ENCODE measurements at regions not wholly inside any gene's neighbourhood (a gene's known extent, or its start where the extent isn't known, plus 50 kb on each side); places are given as distances from the start of the nearest gene placed in this dataset.
"Not testable (repeated sequence)": the region's sequence is repeated elsewhere in the genome, so short reads cannot be mapped to it uniquely, and the experiment has no call there.

- in situ Hi-C loops (cut with MboI) = no loop called here
- H3K9me3 ChIP-seq (ENCODE audit: low read depth) = no peaks in the 10 kb centered on the region
- H3K9ac ChIP-seq = no peak overlapping the region
- H3K27ac ChIP-seq = no peak overlapping the region
- H3K36me3 ChIP-seq (ENCODE audit: low read depth) = no peaks in the 10 kb centered on the region
- no peak overlapping the region for H3K4me2 ChIP-seq (ENCODE audit: unreplicated experiment)
- TF ChIP-seq EZH2phosphoT487 (IDR thresholded peaks at IDR 0.05; ENCODE audit: insufficient read depth, low read depth) (no peak), EZH2 (IDR thresholded peaks at IDR 0.05; ENCODE audit: insufficient read depth, poor library complexity, severe bottlenecking) (no peak)
- no peaks in the 10 kb centered on the region for H3K9me2 ChIP-seq (ENCODE audit: insufficient read depth)
- WGBS, 2 experiments (ENCODE audit: low coverage in 1 of 2, low lambda C conversion rate in 2 of 2, missing lambda C conversion rate in 2 of 2) = 38 to 49% methylated on average over 3 of the region's 3 CpGs
- no peak overlapping the region for H3K4me3 ChIP-seq
- H3F3A ChIP-seq (ENCODE audit: insufficient read depth) = no peaks in the 10 kb centered on the region
- no peak overlapping the region for H2AFZ ChIP-seq
- no peaks in the 10 kb centered on the region for H4K20me1 ChIP-seq (ENCODE audit: insufficient read depth)
- H3K27me3 ChIP-seq (replicated peaks; ENCODE audit: insufficient read depth) = no peaks in the 10 kb centered on the region
- H3K79me2 ChIP-seq (ENCODE audit: insufficient read depth) = no peaks in the 10 kb centered on the region
- no peak for DNase-seq
- no peaks in the 10 kb centered on the region for H3K4me1 ChIP-seq (ENCODE audit: insufficient read depth)
These were observed 93.2 kb downstream of the GPR65 start for GRCh38 chr14:88098163-88098562.

DNA sequence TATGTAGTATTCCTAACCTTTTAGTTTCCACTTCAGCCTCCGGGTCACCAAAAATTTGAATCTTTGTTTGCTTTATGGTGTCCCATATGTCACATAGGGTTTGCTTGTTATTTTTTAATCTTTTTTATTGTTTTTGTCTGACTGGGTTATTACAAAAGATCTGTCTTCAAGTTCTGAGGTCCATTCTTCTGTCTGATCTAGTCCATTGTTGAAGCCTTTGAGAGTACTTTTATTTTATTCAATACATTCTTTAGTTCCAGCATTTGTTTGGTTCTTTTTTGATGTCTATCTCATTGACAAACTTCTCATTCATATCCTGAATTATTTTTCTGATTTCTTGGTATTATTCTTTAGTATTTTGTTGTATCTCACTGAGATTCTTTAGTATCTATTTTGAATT, 99.8 kb downstream of the GPR65 start:
- H3F3A ChIP-seq (ENCODE audit: insufficient read depth) = no peaks in the 10 kb centered on the region
- H3K9me3 ChIP-seq (ENCODE audit: low read depth) = no peaks in the 10 kb centered on the region
- no peaks in the 10 kb centered on the region for H4K20me1 ChIP-seq (ENCODE audit: insufficient read depth)
- H3K27me3 ChIP-seq (replicated peaks; ENCODE audit: insufficient read depth) = no peaks in the 10 kb centered on the region
- no peaks in the 10 kb centered on the region for H3K9me2 ChIP-seq (ENCODE audit: insufficient read depth)
- in situ Hi-C loops (cut with MboI) = no loop called here
- H2AFZ ChIP-seq = no peak overlapping the region
- H3K4me2 ChIP-seq (ENCODE audit: unreplicated experiment) = no peak overlapping the region
- no peaks in the 10 kb centered on the region for H3K36me3 ChIP-seq (ENCODE audit: low read depth)
- no peak overlapping the region for H3K4me3 ChIP-seq
- H3K4me1 ChIP-seq (ENCODE audit: insufficient read depth) = no peaks in the 10 kb centered on the region
- H3K9ac ChIP-seq = no peak overlapping the region
- H3K79me2 ChIP-seq (ENCODE audit: insufficient read depth) = no peaks in the 10 kb centered on the region
- TF ChIP-seq EZH2phosphoT487 (IDR thresholded peaks at IDR 0.05; ENCODE audit: insufficient read depth, low read depth) (no peak), EZH2 (IDR thresholded peaks at IDR 0.05; ENCODE audit: insufficient read depth, poor library complexity, severe bottlenecking) (no peak)
- WGBS, 2 experiments (ENCODE audit: low coverage in 1 of 2, low lambda C conversion rate in 2 of 2, missing lambda C conversion rate in 2 of 2) = 44 to 63% methylated on average over 1 of the region's 1 CpG
- no peak overlapping the region for H3K27ac ChIP-seq
- no peak for DNase-seq

GRCh38 chr14:88106377-88106776, 101.4 kb downstream of the GPR65 start:
- Histone ChIP-seq H3K79me2 (ENCODE audit: insufficient read depth) (no peaks in the 10 kb centered on the region), H3K9me3 (ENCODE audit: low read depth) (no peaks in the 10 kb centered on the region), H3K4me2 (ENCODE audit: unreplicated experiment) (no peak overlapping the region), H3K4me3 (no peak overlapping the region), H3K27me3 (replicated peaks; ENCODE audit: insufficient read depth) (no peaks in the 10 kb centered on the region), H2AFZ (no peak overlapping the region), H3K9ac (no peak overlapping the region), H4K20me1 (ENCODE audit: insufficient read depth) (no peaks in the 10 kb centered on the region), H3K4me1 (ENCODE audit: insufficient read depth) (no peaks in the 10 kb centered on the region), H3K9me2 (ENCODE audit: insufficient read depth) (no peaks in the 10 kb centered on the region), H3F3A (ENCODE audit: insufficient read depth) (no peaks in the 10 kb centered on the region), H3K36me3 (ENCODE audit: low read depth) (no peaks in the 10 kb centered on the region), H3K27ac (no peak overlapping the region)
- no peak for DNase-seq
- 21 to 23% methylated on average over 4 of the region's 4 CpGs for WGBS, 2 experiments (ENCODE audit: low coverage in 1 of 2, low lambda C conversion rate in 2 of 2, missing lambda C conversion rate in 2 of 2)
- TF ChIP-seq EZH2phosphoT487 (IDR thresholded peaks at IDR 0.05; ENCODE audit: insufficient read depth, low read depth) = no peak
- TF ChIP-seq EZH2 (IDR thresholded peaks at IDR 0.05; ENCODE audit: insufficient read depth, poor library complexity, severe bottlenecking) = no peak
- in situ Hi-C loops (cut with MboI) = no loop called here

GRCh38 chr14:88127669-88128068, 122.7 kb downstream of the GPR65 start:
- H3K4me3 ChIP-seq; H3K36me3 ChIP-seq (ENCODE audit: low read depth); H3K9ac ChIP-seq; H3K79me2 ChIP-seq (ENCODE audit: insufficient read depth); H3K27ac ChIP-seq; H4K20me1 ChIP-seq (ENCODE audit: insufficient read depth); in situ Hi-C loops (cut with MboI); DNase-seq; H3K4me2 ChIP-seq (ENCODE audit: unreplicated experiment); H2AFZ ChIP-seq; H3K27me3 ChIP-seq (replicated peaks; ENCODE audit: insufficient read depth); H3K9me3 ChIP-seq (ENCODE audit: low read depth); H3K9me2 ChIP-seq (ENCODE audit: insufficient read depth): not testable (repeated sequence)
- peaks cover 26% of the 10 kb centered on the region for H3F3A ChIP-seq (ENCODE audit: insufficient read depth)
- H3K4me1 ChIP-seq (ENCODE audit: insufficient read depth) = peaks cover 24% of the 10 kb centered on the region
- WGBS, 2 experiments (ENCODE audit: low coverage in 1 of 2, low lambda C conversion rate in 2 of 2, missing lambda C conversion rate in 2 of 2) = 81 to 89% methylated on average over 7 of the region's 7 CpGs

DNA sequence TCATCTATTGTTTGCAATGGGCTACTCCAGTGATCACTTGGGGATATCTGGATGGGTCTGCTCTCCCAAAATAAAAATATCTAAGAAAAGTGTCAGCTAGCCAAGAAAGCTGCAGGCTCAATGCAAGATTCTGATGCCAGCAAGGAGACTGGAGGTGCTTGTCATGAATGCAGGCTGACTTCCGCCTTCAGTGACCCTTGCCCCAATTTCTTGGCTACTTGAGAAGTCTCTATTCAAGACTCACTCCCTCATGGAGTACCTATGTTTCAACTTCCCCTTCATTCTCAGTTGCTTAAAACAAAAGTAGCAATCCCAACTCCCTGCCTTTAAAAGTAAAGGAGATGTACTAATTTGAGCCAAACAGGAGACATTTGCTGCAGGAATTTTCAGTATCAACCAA, 123.9 kb downstream of the GPR65 start:
- Histone ChIP-seq H3K4me1 (ENCODE audit: insufficient read depth) (peaks cover 24% of the 10 kb centered on the region), H3K27ac (peak overlapping the region; percentile 71), H3K9ac (no peak overlapping the region), H2AFZ (no peak overlapping the region), H3F3A (ENCODE audit: insufficient read depth) (peaks cover 26% of the 10 kb centered on the region), H4K20me1 (ENCODE audit: insufficient read depth) (no peaks in the 10 kb centered on the region), H3K36me3 (ENCODE audit: low read depth) (no peaks in the 10 kb centered on the region), H3K27me3 (replicated peaks; ENCODE audit: insufficient read depth) (0 out of 2 replicates have a peak, but pooled peaks cover under 1% of the 10 kb centered on the region), H3K4me2 (ENCODE audit: unreplicated experiment) (peak overlapping the region; percentile 60), H3K9me2 (ENCODE audit: insufficient read depth) (no peaks in the 10 kb centered on the region), H3K4me3 (0 out of 2 replicates have a peak overlapping the region, but pooled peaks have one; percentile 17), H3K9me3 (ENCODE audit: low read depth) (no peaks in the 10 kb centered on the region), H3K79me2 (ENCODE audit: insufficient read depth) (no peaks in the 10 kb centered on the region)
- DNase-seq = peak; percentile 12
- in situ Hi-C loops (cut with MboI) = no loop called here
- WGBS, 2 experiments (ENCODE audit: low coverage in 1 of 2, low lambda C conversion rate in 2 of 2, missing lambda C conversion rate in 2 of 2) = 12 to 17% methylated on average over 1 of the region's 1 CpG
- no peak for TF ChIP-seq EZH2phosphoT487 (IDR thresholded peaks at IDR 0.05; ENCODE audit: insufficient read depth, low read depth)
- TF ChIP-seq EZH2 (IDR thresholded peaks at IDR 0.05; ENCODE audit: insufficient read depth, poor library complexity, severe bottlenecking) = no peak

All from GM23248 (cell line).